ENCODE measurements at regions not wholly inside any gene's neighbourhood (a gene's known extent, or its start where the extent isn't known, plus 50 kb on each side); places are given as distances from the start of the nearest gene placed in this dataset.

- POLR2A ChIA-PET (ENCODE audit: partially characterized antibody): no interaction called here
- Histone ChIP-seq H3K56ac (replicated peaks; ENCODE audit: insufficient read length, low read depth, low read length) (no peak overlapping the region), H3K4ac (replicated peaks; ENCODE audit: insufficient read length, low read depth, low read length) (no peak overlapping the region), H3K4me3 (ENCODE audit: extremely low read depth in 1 of 4, insufficient read depth in 2 of 4, low read depth in 3 of 4, low read length in 4 of 4) (no peak overlapping the region), H3K79me1 (ENCODE audit: low read depth, low read length) (no peaks in the 10 kb centered on the region), H2BK15ac (ENCODE audit: low read length) (no peak overlapping the region), H4K20me1 (replicated peaks in 1 of 2; ENCODE audit: control insufficient read depth in 1 of 2, insufficient read depth in 2 of 2, low read length in 2 of 2) (no peaks in the 10 kb centered on the region), H3K9me3 (ENCODE audit: insufficient read depth in 2 of 2, low read depth in 1 of 2, low read length in 1 of 2) (peaks cover 0 to 2% of the 10 kb centered on the region in 2 experiments; a peak in 1 of 4 replicates), H2BK120ac (replicated peaks; ENCODE audit: low read depth, low read length) (no peak overlapping the region), H3K9ac (replicated peaks in 1 of 4; ENCODE audit: extremely low read depth in 1 of 4, low read depth in 3 of 4, low read length in 3 of 4) (no peak overlapping the region), H3K27ac (ENCODE audit: low read depth, low read length) (no peak overlapping the region), H3K27me3 (replicated peaks in 1 of 4; ENCODE audit: control insufficient read depth in 3 of 4, extremely low read depth in 1 of 4, insufficient read depth in 3 of 4, low read length in 3 of 4) (no peaks in the 10 kb centered on the region), H4K5ac (ENCODE audit: insufficient read length, low read depth, low read length) (no peak overlapping the region), H2BK5ac (ENCODE audit: low read depth, low read length) (no peak overlapping the region), H2BK20ac (ENCODE audit: low read length) (no peak overlapping the region), H4K91ac (replicated peaks; ENCODE audit: insufficient read length, low read length) (no peak overlapping the region), H3K23me2 (ENCODE audit: low read depth, low read length) (no peaks in the 10 kb centered on the region), H3K36me3 (ENCODE audit: control insufficient read depth in 2 of 4, insufficient read depth in 4 of 4, low read length in 3 of 4) (no peaks in the 10 kb centered on the region; a peak in 1 of 8 replicates), H3K18ac (ENCODE audit: extremely low read depth, low read length) (no peak overlapping the region), H3K4me1 (replicated peaks in 1 of 4; ENCODE audit: control insufficient read depth in 3 of 4, insufficient read depth in 4 of 4, low read length in 3 of 4) (no peaks in the 10 kb centered on the region), H2AK5ac (ENCODE audit: low read depth, low read length) (no peak overlapping the region), H3K4me2 (ENCODE audit: insufficient read depth in 1 of 2, low read depth in 2 of 2, low read length in 2 of 2) (no peak overlapping the region), H2AFZ (ENCODE audit: low read length) (no peak overlapping the region), H3K14ac (ENCODE audit: insufficient read length) (no peak overlapping the region), H2BK12ac (ENCODE audit: low read depth, low read length) (no peak overlapping the region), H3K79me2 (ENCODE audit: control insufficient read depth in 1 of 2, insufficient read depth in 2 of 2, low read length in 2 of 2) (no peaks in the 10 kb centered on the region), H3K23ac (ENCODE audit: insufficient read length) (no peak overlapping the region), H4K8ac (ENCODE audit: extremely low read depth, insufficient read depth, low read length) (no peak overlapping the region)
- FAIRE-seq: no peak
- CTCF ChIA-PET (ENCODE audit: partially characterized antibody): no interaction called here
- TF ChIP-seq ATF2 (IDR thresholded peaks at IDR 0.05; ENCODE audit: low read length) (no peak), SUZ12 (IDR thresholded peaks at IDR 0.05; ENCODE audit: low read length) (no peak), MAFK (IDR thresholded peaks at IDR 0.05; ENCODE audit: low read depth, low read length) (no peak), E2F6 (IDR thresholded peaks at IDR 0.05) (no peak), SRF (IDR thresholded peaks at IDR 0.05; ENCODE audit: low read depth, low read length) (no peak), SIN3A (conservative IDR thresholded peaks at IDR 0.05 in 1 of 2, IDR thresholded peaks at IDR 0.05 in 1 of 2; ENCODE audit: low read depth in 1 of 2, low read length in 2 of 2) (no peak), CHD2 (IDR thresholded peaks at IDR 0.05; ENCODE audit: low read length) (no peak), SP2 (IDR thresholded peaks at IDR 0.05; ENCODE audit: low read length) (no peak)
- DNase-seq (ENCODE audit: low read depth in 1 of 2, low spot score in 2 of 2): no peak
- WGBS, 2 experiments (ENCODE audit: extremely low coverage in 1 of 2, insufficient coverage in 1 of 2, insufficient read length in 1 of 2, insufficient replicate concordance in 2 of 2, low coverage in 1 of 2, low lambda C conversion rate in 2 of 2, missing lambda C conversion rate in 1 of 2): 87% methylated on average over 2 of the region's 2 CpGs; no CpG with 5 or more reads in 1 of the 2 experiments
These were observed 187.9 kb upstream of the IL15 start for GRCh38 chr4:141448490-141448889.

Measured in H1 (cell line).